ENCODE measurements at regions not wholly inside any gene's neighbourhood (a gene's known extent, or its start where the extent isn't known, plus 50 kb on each side); places are given as distances from the start of the nearest gene placed in this dataset.

DNA sequence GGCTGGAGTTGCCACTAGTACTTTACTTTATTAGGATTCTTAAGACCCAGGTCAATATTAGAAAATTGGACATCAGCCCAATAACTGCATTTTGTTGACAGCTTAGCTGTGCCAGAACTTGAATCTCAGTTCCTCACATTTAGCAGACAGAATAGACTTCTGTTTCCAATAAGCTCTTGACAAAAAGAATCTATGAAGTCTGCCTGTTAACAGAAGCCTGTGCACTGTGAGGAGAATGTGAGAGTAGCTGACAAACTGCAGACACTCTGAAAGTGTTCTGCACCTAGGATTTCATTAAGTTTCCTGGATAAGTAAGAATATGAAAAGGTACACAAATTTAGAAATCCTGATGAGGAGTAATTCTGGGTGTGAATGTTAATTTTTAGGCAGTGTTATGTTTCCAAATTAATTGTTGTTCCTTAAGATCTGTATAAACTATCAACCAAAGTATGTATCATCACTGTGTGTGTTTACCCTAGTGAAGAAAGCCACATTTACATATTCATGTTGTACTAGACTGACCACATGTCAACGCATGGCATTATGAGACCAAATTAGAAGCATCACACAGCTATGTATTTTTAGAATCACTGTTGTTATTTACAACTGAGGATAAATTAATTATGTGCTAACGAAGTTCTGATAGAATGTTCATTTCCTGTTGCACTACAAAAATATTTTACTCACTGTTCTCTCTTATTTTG, 756.4 kb upstream of the IGFBP7 start:
- DNase-seq (ENCODE audit: low spot score), result no peak
- POLR2A ChIA-PET (ENCODE audit: low non-redundant PET), result no interaction called here
- TF ChIP-seq, protein P1, sequence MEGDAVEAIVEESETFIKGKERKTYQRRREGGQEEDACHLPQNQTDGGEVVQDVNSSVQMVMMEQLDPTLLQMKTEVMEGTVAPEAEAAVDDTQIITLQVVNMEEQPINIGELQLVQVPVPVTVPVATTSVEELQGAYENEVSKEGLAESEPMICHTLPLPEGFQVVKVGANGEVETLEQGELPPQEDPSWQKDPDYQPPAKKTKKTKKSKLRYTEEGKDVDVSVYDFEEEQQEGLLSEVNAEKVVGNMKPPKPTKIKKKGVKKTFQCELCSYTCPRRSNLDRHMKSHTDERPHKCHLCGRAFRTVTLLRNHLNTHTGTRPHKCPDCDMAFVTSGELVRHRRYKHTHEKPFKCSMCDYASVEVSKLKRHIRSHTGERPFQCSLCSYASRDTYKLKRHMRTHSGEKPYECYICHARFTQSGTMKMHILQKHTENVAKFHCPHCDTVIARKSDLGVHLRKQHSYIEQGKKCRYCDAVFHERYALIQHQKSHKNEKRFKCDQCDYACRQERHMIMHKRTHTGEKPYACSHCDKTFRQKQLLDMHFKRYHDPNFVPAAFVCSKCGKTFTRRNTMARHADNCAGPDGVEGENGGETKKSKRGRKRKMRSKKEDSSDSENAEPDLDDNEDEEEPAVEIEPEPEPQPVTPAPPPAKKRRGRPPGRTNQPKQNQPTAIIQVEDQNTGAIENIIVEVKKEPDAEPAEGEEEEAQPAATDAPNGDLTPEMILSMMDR (conservative IDR thresholded peaks at IDR 0.05; ENCODE audit: low read depth), result no peak
- CTCF ChIA-PET, result no interaction called here
- no peak overlapping the region for H3K27ac ChIP-seq

DNA sequence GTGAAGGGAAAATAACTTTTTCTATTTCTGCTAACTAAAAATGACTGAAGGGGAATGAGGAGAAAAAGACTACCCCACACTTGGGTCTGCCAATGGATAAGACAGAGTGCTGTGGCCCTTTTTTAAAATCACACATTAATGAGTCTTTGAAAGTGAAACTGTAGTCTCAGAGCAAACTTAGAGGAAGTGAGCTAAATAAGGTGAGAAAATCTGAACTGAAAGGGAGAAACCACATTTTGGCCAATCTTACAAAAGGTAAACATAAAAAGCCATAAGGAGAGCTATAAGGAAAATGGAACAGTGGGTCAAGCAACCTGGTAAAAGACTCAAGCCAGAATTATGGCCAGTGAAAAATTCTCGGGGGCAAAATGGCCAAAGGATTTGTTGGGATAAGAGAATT, 755.1 kb upstream of the IGFBP7 start:
- POLR2A ChIA-PET (ENCODE audit: low non-redundant PET), result no interaction called here
- no peak for DNase-seq (ENCODE audit: low spot score)
- CTCF ChIA-PET, result interaction anchor here (0.7 kb wide), 1 partner anchor 44 kb away, joined by 3 read pairs; no protein-coding TSS in a partner anchor
- no peak overlapping the region for H3K27ac ChIP-seq
- TF ChIP-seq, protein P1 (conservative IDR thresholded peaks at IDR 0.05; ENCODE audit: low read depth), result no peak

DNA sequence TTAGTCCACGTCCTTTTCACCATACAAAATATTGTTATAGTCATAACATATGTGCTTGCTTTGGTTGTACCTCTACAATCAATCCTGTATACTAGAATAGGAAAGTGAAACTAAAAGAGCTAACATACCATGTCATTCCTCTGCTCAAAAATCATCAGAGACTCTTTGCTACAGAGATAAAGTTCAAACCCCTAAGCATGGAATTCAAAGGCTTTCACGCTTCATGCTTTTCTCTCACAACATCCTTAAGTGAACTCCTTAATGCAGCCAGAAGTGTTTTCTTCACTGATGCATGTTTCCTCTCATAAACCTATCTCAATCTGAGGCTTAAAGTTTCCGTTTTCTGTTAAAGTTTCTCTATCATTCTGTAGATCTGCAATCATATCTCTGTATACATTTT, 744.6 kb upstream of the IGFBP7 start:
- TF ChIP-seq, protein P1 (conservative IDR thresholded peaks at IDR 0.05; ENCODE audit: low read depth), result no peak
- ChIA-PET POLR2A (ENCODE audit: low non-redundant PET) (no interaction called here), CTCF (no interaction called here)
- no peak for DNase-seq (ENCODE audit: low spot score)
- no peak overlapping the region for H3K27ac ChIP-seq

DNA sequence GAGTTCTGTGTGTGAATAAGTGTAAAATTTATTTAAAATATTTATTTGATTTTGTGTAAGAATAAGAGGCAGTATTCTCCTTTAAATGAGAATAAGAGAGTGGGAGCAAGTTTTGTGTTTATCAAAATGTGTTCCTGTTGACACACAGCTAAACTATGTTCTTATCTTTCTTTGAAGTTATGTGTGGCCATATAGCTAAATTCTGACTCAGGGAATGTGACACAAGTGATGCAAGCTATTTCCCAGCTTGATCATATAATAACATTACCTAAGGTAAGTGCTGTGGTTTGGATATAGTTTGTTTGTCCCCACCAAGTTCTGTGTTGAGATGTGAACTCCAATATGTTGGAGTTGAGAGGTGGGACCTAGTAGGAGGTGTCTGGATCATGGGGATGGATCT, 740.0 kb upstream of the IGFBP7 start:
- POLR2A ChIA-PET (ENCODE audit: low non-redundant PET), result no interaction called here

DNA sequence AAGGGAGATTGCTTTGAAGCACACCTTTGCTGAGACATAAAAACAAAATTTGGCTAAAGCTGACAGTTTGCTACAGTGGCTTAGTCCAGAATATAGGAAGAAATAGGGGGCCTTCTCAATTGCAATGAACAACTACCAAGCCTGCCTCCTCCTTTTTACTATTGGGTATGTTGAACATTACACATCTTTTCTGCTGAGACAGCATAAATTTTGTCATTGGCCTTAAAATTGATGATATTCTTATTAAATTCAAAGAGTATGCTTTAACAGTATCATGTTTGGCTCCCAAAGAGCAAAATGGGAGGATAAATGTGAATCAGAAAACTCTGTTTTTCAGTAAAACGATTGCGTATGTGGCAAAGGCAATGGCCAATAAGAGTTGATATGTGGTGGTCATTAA, 721.9 kb upstream of the IGFBP7 start:
- no peak for DNase-seq (ENCODE audit: low spot score)
- no peak overlapping the region for H3K27ac ChIP-seq
- TF ChIP-seq, protein P1 (conservative IDR thresholded peaks at IDR 0.05; ENCODE audit: low read depth), result no peak
- ChIA-PET CTCF (no interaction called here), POLR2A (ENCODE audit: low non-redundant PET) (no interaction called here)

More for the DNA sequence above, 740.0 kb upstream of the IGFBP7 start:
- DNase-seq (ENCODE audit: low spot score), result no peak
- H3K27ac ChIP-seq, result no peak overlapping the region
- TF ChIP-seq, protein P1 (conservative IDR thresholded peaks at IDR 0.05; ENCODE audit: low read depth), result no peak
- CTCF ChIA-PET, result no interaction called here

DNA sequence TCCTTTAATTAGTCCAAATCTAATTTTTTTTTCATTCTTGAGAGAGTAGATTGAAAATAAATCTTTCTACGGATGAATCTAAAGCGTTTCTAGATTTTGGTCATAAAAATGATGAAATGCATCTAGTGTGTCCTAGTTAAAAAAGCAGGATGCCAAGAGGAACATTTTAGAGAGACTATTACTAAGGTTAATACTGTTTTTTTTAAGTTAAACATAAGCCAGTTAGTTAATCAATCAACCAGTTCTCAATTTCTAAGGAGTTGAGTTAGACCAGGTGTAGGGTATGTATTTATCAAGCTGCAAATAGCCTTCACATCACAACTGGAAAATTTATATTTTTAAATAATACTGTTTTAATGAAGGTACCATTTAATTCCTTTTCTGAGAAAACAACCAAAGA, 679.5 kb upstream of the IGFBP7 start:
- CTCF ChIA-PET, result interaction anchor here (0.7 kb wide), 1 partner anchor 216 kb away, joined by 3 read pairs; no protein-coding TSS in a partner anchor
- DNase-seq (ENCODE audit: low spot score), result no peak
- TF ChIP-seq, protein P1 (conservative IDR thresholded peaks at IDR 0.05; ENCODE audit: low read depth), result no peak
- H3K27ac ChIP-seq, result no peak overlapping the region
- POLR2A ChIA-PET (ENCODE audit: low non-redundant PET), result no interaction called here

All from RWPE1 (cell line).